ENCODE measurements at regions not wholly inside any gene's neighbourhood (a gene's known extent, or its start where the extent isn't known, plus 50 kb on each side); places are given as distances from the start of the nearest gene placed in this dataset.

DNA sequence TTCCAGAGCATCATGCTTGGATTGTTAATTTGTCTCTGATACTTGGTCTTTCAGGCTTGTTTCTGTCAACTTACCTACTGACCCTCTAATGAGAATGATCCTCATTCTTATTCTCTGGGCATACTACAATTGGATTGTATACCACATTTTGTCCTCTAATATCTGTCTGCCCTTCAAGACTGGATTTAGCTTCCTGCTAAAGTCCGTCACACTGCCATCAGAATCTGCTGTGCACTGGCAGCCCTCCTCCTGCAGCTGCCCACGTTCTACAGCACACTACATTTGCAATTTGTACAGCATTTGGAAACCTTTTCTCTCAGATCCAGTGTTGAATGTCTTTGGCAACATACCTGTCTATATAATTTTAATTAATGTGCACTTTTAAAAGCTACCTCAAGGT lies 183.1 kb downstream of the ZNF330 start:
- no peak for DNase-seq (ENCODE audit: low read depth)

DNA sequence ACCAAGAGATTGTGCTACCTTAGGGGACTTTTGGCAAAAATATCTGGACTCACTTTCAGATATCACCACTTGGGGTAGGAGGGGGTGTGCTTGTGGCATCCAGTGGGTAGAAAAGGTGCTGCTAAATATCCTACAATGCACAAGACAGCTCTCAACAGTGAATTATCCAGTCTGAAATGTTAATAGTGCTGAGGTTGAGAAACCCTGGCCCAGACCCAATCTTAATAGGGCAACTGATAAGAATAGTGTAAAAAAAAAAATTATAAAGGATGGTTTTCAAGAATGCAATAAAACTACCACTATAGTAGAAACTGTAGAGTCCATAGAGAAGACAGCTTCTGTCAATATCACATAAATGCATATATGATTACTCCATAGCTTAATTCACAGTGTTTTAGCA lies 185.5 kb downstream of the ZNF330 start:
- no peak for DNase-seq (ENCODE audit: low read depth)

DNA sequence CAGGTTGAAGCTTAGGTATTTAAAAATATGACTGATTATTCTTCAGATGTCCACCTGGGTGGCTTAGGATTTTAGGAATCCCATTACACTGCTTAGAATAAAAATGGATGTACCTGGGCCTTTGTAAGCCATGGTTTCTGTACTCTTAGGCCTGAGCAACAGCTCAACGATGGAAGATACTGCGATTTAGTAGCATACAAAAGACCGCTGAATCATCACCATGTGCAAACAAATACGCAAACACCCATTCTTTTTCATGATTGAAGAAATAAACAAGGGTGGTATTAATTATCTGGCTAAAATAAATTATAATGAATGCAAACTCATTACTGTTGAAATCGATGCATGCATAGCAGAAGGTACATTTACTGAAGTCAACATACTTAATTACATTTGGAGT lies 188.9 kb downstream of the ZNF330 start:
- DNase-seq (ENCODE audit: low read depth), result no peak

DNA sequence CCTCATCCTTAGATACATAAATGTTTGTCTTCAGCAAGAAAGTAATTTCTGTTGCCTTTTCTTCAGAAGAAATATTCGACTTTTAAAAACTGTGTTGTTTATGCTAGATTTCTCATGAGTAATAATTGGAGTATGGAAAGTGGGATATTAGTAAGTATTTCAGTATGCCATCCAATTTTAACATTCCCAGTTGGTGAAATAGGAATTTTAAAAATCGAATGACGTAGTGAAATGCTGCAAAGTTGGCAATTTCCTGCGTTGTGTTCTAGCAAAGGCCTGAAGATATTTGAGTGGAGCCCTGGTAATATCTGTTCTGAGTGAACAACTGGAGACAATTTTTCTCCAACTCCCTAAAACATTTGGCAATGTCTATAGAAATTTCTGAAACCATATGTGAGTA lies 190.1 kb downstream of the ZNF330 start:
- DNase-seq (ENCODE audit: low read depth), result no peak

DNA sequence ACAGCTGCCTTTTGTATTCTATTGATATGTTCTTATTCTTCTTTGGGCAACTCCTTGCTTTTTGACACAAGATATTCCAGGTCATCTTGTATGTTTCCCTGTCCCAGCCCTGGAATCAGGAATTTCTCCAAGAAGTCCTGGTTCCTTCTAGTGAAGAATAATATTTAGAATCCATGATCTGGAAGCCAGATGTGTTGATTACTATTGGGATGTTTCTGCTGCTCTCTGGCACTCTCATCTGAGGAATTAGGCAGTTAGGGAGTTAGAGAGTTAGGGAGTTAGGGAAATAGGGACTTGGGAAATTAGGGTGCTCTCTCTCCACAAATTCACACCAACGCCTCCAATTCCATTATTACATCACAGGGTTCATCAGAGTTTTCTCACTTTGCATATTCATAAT lies 191.2 kb downstream of the ZNF330 start:
- no peak for DNase-seq (ENCODE audit: low read depth)

DNA sequence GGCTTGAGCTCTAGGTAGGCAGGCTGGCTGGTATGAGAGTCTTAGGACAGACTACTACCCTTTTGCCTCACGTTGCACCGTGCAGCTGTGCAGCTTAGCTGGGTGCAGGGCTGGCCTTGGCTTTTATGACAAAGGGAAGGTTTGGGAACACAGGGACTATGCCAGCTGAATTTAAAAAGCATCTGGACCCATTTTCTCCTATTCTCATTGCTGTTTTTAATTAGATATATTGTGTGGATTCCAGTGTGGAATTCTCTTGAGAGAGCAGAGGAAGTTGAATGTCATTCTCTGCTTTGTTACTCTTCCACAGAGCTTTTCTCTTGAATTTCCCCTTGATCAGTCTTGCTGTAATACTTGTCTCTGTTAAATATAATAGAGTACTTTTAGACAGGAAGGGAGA lies 192.7 kb downstream of the ZNF330 start:
- no peak for DNase-seq (ENCODE audit: low read depth)

DNA sequence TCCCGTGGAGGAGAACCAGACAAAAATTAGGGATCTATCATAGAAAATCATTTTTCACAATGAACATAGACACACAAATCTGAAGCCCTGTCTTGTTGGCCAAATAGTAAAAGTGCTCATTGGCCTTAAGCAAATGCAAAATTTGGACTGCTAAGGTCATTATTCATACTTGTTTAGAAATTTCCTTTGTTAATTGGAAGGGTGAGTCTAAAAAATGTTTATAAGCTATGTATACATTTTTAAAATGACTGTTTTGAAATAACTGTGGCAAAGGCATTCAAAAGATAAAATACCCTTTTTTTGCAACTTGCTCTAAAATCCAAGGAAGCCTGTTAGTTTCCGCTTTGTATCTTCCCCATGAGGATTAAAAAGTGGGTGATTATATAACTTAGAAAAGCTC lies 195.0 kb downstream of the ZNF330 start:
- no peak for DNase-seq (ENCODE audit: low read depth)

DNA sequence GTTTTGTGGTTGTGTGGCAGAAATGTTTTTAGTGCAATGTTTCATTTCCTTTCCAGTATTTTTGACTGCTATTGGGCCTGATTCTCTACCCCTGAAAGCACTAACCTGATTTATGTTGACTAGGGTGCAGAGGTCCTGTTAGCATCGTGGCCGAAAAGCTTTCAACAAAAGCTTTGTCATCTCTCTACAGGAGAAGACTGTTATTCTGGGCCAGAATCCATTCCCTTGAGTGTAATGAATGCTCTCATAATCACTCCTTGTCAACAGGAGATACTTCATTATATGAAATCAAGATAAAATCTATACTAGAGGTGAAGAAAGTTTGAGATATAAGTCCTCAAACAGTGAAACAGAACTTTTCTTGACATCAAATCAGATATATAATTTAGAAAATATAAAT lies 195.5 kb downstream of the ZNF330 start:
- no peak for DNase-seq (ENCODE audit: low read depth)

DNA sequence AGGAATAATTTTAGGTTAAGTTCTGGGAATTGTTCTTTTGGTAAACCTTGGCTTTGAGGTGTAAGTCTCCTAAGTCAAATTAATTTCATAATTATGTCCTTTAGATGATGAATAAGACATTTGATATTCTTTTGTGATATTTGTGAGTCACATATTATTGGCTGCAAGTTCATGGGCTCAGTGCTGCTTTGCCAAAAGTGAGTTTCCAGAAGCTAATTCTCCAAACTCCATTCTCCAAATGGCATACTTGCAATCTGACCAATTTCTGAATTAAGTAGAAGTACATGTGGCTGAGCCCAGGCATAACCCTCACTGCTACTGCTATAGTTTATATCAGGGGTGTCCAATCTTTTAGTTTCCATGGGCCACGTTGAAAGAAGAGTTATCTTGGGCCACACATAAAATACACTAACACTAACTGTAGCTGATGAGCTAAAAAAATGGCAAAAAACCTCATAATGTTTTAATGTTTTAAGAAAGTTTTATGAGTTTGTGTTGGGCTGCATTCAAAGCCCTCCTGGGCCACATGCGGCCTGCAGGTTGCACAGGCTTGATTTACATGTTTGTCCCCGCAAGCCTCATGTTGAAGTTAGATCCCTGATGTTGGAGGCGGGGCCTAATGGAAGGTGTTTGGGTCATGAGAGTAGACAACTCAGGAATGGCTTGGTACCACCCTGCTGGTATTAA lies 196.1 kb downstream of the ZNF330 start:
- no peak for DNase-seq (ENCODE audit: low read depth)

DNA sequence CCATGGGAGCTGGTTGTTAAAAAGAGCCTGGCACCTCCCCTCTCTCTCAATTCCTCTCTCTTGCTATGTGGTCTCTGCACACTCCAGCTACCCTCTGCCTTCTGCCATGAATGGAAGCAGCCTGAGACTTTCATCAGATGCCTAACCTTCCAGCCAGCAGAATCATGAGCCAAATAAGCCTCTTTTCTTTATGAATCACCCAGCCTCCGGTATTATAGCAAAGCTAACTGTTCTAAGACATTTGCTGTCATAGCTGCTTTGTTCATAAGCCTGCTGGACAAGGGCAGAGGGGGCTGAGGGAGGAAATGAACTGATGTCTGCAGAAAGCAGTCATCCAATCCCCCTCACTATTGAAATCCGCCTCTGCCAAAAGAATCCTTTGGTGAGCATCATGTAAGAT lies 196.7 kb downstream of the ZNF330 start:
- DNase-seq (ENCODE audit: low read depth), result peak; percentile 73

DNA sequence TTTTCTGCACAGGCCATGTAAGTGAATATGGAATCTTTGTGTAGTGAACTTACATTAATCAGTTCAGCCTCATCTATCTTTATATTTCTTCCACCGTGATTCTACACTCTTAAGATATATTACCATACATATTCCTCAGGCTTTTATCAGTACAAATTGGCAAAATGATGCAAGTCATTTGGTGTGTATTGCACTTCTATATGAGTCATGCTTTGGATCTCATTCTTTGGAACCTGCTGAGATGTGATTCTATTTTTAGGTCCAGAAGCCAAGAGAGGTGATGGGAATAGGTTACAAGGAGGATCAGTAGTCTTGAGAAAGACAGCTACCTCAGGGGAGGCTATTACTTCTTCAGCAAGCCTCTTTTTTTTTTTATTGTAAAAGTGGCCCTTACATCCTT lies 204.4 kb downstream of the ZNF330 start:
- DNase-seq (ENCODE audit: low read depth), result peak; percentile 92

DNA sequence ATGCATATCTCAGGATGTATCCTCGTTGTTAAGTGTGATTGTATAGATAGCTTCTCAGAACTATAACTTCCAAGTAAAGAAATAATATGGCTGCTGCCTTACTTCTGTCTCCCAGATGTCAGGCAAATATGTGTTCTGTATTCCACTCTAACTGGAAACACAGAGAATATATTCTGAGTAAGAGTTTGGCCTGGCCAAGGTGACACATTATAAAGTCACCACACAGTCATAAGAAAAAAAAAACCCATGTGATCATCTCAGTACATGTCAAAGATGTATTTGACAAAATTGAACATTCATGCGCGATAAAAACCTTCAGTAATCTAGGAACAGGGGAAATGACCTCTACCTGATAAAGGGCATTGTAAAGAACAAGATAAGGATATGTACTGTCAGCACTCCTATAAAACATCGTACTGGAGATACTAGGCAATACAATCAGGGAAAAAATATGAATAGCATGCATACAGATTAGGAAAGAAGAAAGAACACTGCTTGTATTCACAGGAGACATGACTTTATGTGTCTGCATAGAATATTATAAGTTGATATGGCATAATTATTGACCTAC lies 207.1 kb downstream of the ZNF330 start:
- no peak for DNase-seq (ENCODE audit: low read depth)

DNA sequence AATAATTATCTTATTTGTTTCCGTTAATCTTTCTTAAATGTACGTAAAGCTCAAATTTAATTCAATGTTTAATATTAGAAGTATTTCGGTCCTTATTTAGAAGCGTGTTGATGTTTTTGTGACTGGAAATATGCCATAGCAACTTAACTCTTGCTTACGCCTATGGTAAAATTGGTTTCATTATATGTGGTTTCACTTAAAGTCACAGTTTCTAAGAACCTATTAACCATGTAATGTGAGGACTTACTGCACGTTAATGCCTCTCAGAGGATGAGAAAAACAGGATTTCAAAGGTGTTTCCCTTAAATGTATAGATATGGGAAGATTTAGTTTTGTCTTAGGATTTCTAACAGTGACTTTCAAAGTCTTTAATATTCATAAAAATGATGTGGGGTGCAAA lies 206.4 kb upstream of the IL15 start:
- DNase-seq (ENCODE audit: low read depth), result no peak

DNA sequence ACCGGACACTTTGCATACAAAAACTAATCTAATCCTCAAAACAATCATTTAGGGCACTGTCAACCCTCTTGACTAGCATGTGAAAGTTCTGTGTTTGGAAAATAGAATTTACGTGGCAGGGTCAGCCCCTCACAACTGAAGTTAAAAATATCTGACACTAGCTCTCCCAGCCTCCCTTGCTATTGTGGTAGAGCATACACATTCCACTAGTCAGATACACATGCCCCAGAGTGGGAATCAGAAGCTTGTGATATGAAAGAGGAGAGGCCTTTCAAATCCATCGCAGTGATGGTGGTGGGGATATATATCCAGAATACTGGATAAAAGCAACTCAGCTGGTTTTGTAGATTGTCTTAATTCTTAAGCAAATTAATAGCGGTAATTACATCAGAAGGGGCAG lies 205.7 kb upstream of the IL15 start:
- DNase-seq (ENCODE audit: low read depth), result no peak

DNA sequence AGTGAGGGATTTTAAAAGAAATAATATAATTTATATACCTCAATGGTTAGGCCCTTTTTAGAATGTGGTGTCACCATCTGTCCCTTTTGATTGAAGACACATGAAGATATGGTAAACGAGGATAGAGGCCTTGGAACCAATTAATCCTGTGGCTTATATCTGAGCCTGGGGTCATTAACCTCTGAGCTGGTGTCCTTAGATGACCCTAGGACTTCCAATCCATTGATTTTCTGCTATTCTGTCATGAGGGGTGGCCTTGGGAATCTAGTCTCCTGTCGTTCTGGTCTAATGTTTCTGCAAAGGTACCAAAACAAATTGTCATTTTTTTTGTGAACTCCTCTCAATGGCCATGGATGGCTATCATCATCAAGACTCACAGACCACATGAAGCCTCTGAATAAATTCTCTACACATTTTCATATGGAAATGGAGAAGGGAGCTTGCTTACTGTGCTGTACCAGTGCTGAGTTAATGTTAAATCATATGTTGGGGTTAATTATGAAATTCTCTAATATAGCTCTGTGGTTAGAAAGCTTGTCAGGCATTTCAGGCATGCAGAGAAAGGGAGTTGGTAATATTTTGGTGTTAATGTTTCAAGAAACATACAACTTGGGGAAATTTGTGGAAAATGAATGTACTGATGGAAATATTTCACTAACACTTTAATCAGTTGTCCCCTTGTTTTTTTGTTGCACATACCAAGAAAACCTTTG lies 204.2 kb upstream of the IL15 start:
- DNase-seq (ENCODE audit: low read depth), result peak; percentile 58

DNA sequence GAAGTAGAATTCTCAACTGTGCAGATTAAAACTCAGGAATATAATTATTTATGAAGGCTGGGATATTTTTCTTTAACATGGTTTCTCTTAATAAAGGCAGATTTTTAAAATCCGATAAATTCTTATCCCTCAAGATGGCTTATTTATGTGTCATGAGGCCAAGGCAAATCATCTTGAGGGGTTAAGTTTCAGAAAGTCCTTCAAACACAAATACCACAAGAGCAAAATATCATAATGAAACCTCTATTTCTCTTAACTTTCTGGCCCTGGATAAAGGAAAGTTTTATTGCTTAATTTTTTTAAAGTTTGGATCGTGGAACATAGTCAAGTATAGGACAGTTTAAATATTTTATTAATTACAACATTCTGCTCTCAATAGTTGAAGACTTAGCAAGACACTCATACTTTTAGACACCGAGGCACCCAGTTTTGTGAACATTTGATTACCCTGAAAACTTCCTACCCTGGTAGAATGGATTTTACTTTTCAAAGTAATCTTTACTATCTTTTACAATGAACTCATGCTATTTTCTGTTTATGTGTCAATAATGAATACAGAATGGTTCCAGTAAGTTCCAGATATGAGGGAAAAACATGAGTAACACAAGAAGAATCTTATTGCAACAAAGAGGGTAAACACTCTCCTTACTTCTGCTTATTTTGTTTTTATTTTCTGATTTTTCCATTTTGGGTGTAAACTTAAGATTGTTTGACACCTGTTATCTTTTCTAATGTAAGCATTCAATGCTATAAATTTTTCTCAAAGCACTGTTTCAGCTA lies 200.7 kb upstream of the IL15 start:
- peak; percentile 69 for DNase-seq (ENCODE audit: low read depth)

DNA sequence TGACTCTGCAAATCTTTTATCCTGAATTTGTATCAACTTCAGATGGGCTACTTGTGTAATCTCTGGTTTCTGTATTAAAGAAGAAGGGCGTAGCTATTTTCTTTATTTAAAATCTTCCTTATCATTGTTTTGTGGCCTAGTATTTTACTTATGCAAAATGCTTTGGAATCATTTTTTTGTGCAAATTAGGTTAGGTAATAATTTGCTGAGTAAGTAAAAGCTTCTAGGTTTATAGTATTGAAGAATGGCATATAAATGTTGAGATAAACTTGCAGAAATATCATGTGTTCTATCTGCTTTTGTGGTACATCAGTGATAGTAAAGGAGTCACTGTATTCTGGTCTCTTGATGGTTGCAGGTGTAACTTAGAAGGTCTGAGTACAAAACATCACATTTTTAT lies 197.2 kb upstream of the IL15 start:
- DNase-seq (ENCODE audit: low read depth), result no peak

DNA sequence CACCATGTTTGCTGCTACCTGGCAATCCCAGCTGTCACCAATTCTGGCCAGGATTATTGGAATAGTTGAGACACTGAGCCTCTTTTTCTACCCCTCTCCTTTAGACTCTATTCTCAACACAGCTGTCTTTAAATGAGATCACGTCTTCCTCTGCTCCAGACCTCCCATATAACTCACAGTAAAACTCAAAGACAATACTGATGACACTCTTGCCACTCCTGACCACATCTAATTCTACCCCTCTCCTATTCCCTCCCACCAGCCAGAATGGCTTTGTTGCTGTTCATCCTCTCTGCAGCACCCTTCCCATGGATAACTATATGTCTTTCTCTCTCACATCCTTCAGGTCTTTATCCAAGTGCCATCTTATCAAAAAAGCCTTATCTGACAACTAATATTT lies 188.6 kb upstream of the IL15 start:
- no peak for DNase-seq (ENCODE audit: low read depth)

DNA sequence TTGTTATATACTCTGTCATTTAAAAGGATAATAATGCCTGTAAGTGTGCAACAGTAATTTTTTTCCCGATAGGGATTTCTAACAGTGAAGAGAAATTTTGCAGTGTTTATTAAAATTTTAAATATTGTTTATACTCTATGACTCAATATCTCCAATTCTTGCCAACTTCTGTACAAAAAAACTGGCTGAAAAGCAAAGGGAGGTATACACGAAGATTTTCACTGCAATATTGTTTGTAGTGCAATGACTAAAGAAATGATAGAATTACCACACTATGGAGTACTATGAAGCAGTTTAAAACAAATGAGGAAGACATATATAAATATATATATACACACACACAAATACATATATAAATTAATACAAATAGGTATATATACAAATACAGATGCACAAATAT lies 187.9 kb upstream of the IL15 start:
- DNase-seq (ENCODE audit: low read depth), result peak; percentile 58

DNA sequence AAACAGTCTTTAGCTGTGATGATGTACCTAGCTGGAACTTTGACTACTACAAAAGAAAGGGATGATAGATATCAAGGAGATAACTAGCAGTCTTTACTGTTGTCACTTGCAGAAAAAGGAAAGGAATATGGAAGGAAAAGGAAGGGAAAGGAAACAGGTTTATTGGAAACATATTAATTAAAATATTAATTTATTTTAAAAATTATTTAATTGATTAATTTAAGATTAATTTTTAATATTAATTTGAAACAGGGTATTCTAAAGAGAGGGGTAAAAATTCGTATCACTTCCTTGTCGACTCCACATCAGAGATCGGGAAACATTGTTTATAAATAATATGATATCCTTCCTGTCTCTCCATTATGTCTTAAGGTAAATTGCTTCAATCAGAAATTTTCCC lies 186.5 kb upstream of the IL15 start:
- no peak for DNase-seq (ENCODE audit: low read depth)

DNA sequence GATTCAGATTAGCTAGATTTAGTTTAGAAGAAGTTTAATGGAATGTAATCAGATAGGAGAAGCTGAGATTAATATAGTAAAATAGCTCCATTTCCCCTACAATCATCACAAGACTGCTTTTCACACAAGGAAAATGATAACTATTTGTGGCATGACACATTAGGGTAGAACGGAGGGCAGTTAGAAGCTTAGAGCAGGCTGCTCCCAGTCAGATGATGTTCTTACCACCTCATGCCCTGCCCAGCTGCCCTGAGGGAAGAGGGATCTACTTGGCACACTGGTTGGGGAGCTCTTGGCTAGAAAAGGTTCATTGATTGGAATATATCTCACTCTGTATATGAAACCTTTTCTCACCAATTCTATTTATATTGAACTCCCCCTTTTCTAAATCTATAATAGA lies 180.7 kb upstream of the IL15 start:
- DNase-seq (ENCODE audit: low read depth), result peak; percentile 64

DNA sequence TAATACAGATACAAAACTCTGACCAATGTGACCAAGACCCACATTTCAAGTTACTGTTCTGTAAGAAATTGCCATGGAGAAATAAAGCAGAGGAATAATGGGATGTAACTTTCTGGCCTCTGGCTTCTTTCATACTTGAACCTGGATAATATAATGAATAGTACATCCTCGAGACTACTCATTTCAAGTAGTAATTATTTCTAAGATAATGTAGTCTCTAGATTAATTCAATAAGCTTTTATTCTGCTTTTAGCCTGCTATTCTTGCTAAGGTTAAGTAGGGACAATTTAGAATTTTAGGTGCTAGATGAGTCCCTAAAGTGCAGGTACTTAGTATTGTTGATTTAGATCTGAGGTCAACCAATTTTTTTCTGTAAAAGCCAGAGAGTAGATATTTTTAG lies 178.7 kb upstream of the IL15 start:
- DNase-seq (ENCODE audit: low read depth), result no peak

DNA sequence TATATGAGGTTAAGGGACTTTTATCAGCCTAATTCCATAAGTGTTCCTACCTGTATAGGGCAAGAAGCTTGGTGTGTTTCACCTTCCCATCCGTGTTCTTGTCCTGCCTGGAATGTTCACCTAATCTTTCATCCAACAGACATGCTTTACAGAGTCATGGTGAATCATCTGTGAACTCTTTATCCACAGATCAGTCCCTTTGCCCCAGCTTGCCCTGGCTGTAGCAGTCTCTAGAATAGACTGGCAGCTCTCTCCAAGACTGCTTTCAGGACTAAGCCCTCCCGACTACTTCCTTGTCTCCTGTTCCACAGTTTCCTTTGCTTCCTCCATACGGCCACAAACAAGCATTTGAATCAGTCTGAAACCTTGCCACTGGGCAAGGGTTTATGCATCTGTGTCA lies 177.9 kb upstream of the IL15 start:
- peak; percentile 51 for DNase-seq (ENCODE audit: low read depth)
